ENCODE measurements at regions not wholly inside any gene's neighbourhood (a gene's known extent, or its start where the extent isn't known, plus 50 kb on each side); places are given as distances from the start of the nearest gene placed in this dataset.

DNA sequence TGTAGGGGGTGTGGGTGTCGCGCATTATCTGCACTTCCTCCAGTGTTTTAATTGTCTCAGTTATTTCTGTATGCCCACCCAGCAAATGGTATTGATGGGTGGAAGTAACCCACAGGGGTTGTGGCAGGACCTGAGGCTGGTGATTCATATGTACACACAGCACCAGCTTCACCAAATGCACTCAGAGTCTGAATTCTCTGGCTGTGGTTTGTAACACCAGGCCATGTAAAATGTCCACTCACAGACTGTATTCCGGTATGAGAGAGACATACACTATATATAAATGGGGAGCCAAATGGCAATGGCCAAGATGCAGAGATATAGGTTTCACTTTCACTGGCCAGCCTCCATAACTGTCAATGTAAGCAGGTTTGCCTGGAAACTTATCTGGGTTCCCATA, 76.3 kb upstream of the FBXL4 start:
- no peak overlapping the region for H3K27ac ChIP-seq
- POLR2A ChIA-PET (ENCODE audit: low non-redundant PET) = no interaction called here
- CTCF ChIA-PET = no interaction called here
- TF ChIP-seq CTCF (conservative IDR thresholded peaks at IDR 0.05; ENCODE audit: low read depth) = no peak
- no peak for DNase-seq (ENCODE audit: low spot score)

DNA sequence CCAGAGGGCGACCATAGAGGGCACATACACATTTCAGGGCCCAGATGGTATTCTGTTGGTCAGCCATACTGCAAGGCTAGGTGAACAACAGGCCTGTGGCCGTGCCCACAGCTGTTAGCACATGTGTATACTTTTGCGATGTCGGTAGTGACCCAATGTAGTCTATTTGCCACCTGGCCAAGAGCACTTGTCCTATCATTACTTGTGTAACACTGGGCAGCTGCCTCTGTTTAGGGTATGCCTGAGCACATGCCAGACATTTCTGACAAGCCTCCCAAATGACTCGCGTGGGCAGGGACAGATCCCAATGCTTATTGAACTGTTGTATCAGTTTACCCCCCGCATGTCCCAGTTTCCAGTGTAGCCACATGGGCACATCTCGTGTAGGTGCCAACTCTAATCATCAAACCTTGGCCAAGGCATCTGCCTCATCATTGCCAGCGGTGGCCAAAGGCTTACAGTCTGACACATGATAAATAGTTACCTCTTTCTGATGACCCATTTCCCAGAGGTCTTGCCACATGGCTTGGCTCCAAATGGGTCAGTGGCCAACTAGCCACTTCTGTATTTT, 74.4 kb upstream of the FBXL4 start:
- CTCF ChIA-PET = no interaction called here
- POLR2A ChIA-PET (ENCODE audit: low non-redundant PET) = no interaction called here
- no peak for TF ChIP-seq CTCF (conservative IDR thresholded peaks at IDR 0.05; ENCODE audit: low read depth)
- no peak overlapping the region for H3K27ac ChIP-seq
- DNase-seq (ENCODE audit: low spot score) = no peak

- ChIA-PET CTCF (interaction anchor here (0.5 kb wide), 1 partner anchor 335 kb away, joined by 3 read pairs; no protein-coding TSS in a partner anchor), POLR2A (ENCODE audit: low non-redundant PET) (no interaction called here)
- no peak for TF ChIP-seq CTCF (conservative IDR thresholded peaks at IDR 0.05; ENCODE audit: low read depth)
- H3K27ac ChIP-seq = no peak overlapping the region
- no peak for DNase-seq (ENCODE audit: low spot score)
These were observed 71.6 kb upstream of the FBXL4 start for GRCh38 chr6:99019381-99019780.

- DNase-seq (ENCODE audit: low spot score) = no peak
- TF ChIP-seq CTCF (conservative IDR thresholded peaks at IDR 0.05; ENCODE audit: low read depth) = no peak
- ChIA-PET CTCF (no interaction called here), POLR2A (ENCODE audit: low non-redundant PET) (no interaction called here)
- H3K27ac ChIP-seq = no peak overlapping the region
These were observed 69.4 kb upstream of the FBXL4 start for GRCh38 chr6:99017150-99017549.

DNA sequence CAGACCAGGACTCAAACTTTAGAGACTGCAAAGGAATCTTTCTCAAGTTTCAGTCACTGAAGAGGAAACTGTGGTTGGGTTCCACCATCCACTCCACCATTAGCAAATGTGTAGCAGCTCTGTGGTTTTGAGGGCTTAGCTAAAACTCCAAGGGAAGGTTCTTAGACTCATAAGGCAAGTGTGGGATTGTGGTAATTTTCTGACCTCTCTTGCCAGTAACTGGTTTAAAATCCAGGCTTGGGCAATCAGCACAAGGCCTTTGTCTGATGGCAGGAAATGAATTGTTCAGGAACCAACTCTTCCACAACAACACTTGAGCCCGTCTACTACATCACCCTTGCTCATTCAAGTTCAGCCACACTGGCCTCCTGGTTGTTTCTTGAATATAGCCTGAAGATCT, 68.6 kb upstream of the FBXL4 start:
- DNase-seq (ENCODE audit: low spot score) = no peak
- H3K27ac ChIP-seq = no peak overlapping the region
- ChIA-PET CTCF (no interaction called here), POLR2A (ENCODE audit: low non-redundant PET) (no interaction called here)
- no peak for TF ChIP-seq CTCF (conservative IDR thresholded peaks at IDR 0.05; ENCODE audit: low read depth)

DNA sequence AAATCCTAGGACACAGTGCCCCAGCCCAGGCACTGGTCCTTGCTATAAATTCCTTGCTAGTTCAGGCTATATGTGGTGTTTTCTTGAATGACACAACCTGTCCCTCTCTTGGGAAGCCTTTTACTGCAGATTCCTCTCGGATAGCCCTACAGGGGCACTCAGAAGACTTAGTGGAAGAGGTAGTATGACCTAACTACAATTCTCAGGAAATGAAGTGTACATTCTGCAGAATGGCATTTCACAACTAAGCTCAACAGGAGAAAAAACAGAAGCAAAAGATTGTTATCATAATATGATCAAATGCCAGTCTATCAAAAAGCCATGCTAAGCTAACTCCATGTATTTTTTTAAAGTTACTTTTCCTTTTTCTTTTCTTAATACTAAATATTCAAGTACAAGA, 66.3 kb upstream of the FBXL4 start:
- no peak for TF ChIP-seq CTCF (conservative IDR thresholded peaks at IDR 0.05; ENCODE audit: low read depth)

DNA sequence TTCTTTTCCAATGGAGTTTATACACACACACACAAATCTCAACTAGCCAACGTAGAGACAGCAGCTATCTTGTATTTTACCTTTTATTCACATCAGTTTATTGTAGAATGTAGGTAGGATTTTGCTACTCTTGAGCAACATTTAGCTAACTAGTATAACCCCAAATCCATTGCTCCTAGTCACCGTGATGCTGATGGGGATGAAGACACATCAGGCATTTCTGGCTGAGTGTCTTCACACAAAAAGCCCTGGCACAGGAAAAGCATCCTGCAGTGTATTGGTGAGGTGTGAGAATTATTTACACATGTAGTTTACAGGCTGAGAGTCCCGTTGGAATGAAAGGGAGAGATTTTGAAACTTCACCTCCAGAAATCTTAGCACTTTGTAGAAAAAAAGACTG, 65.9 kb upstream of the FBXL4 start:
- CTCF ChIA-PET = no interaction called here
- no peak for DNase-seq (ENCODE audit: low spot score)
- POLR2A ChIA-PET (ENCODE audit: low non-redundant PET) = no interaction called here
- TF ChIP-seq CTCF (conservative IDR thresholded peaks at IDR 0.05; ENCODE audit: low read depth) = no peak
- no peak overlapping the region for H3K27ac ChIP-seq

More for the DNA sequence above, 66.3 kb upstream of the FBXL4 start:
- ChIA-PET POLR2A (ENCODE audit: low non-redundant PET) (no interaction called here), CTCF (no interaction called here)
- DNase-seq (ENCODE audit: low spot score) = no peak
- H3K27ac ChIP-seq = no peak overlapping the region
